SH-SY5Y (cell line): ENCODE measurements at regions not wholly inside any gene's neighbourhood (a gene's known extent, or its start where the extent isn't known, plus 50 kb on each side); places are given as distances from the start of the nearest gene placed in this dataset.

Experiments used
- GATA2 ChIP-seq: IDR thresholded peaks from 2 replicates; pipeline ENCODE4 v1.6.1; 2011; ENCODE audit warnings: mild to moderate bottlenecking, low read depth, low read length
- GATA3 ChIP-seq: IDR thresholded peaks from 2 replicates; pipeline ENCODE4 v1.6.1; 2011; ENCODE audit warnings: low read depth, mild to moderate bottlenecking, low read length, moderate library complexity

DNA sequence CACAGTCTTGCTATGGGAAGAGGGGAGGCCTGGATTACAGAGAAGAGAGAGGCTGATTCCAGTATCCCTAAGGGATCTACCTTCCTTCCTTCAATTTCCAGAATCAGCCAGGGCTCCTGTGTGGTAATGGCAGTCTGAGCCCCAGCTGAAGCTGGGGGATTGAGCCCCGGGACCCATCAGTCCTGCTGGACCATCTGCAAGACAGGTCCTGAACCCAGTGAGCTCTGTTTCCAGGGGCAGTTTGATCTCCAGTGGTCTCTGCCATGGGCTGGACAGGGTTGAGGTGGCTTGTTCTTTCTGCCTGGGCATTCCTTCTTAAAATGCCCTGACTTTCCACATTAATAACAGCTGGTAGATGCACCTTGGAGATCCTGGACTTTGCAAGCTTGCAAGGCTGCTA, 685.2 kb downstream of the TBL1XR1 start:
- TF ChIP-seq GATA2 = no peak
- no peak for TF ChIP-seq GATA3
